Prostate gland (tissue), 2 donors: ENCODE measurements at regions not wholly inside any gene's neighbourhood (a gene's known extent, or its start where the extent isn't known, plus 50 kb on each side); places are given as distances from the start of the nearest gene placed in this dataset.

Experiments used
- POLR2A ChIP-seq: fragments of 450-650 bp; IDR thresholded peaks from one replicate; pipeline ENCODE4 v1.6.1; 2016; ENCODE audit warnings: antibody characterized with exemption, mild to moderate bottlenecking
- POLR2AphosphoS5 ChIP-seq: sonication (generic); formaldehyde crosslinking; IDR thresholded peaks from one replicate; pipeline ENCODE4 v1.6.1; 2017; ENCODE audit warnings: antibody characterized with exemption
- TF ChIP-seq, protein P1 (sequence below), 4 experiments: fragments of 200-600 bp in 2 of 4; fragments of 450-650 bp in 2 of 4; sonication (generic) in 2 of 4; IDR thresholded peaks; 1 replicate in 3 of 4; 2 replicates in 1 of 4; pipeline ENCODE4 v1.5.1; 2016 to 2019; ENCODE audit warnings: antibody characterized with exemption in 4 of 4, mild to moderate bottlenecking in 2 of 4, moderate library complexity in 2 of 4

DNA sequence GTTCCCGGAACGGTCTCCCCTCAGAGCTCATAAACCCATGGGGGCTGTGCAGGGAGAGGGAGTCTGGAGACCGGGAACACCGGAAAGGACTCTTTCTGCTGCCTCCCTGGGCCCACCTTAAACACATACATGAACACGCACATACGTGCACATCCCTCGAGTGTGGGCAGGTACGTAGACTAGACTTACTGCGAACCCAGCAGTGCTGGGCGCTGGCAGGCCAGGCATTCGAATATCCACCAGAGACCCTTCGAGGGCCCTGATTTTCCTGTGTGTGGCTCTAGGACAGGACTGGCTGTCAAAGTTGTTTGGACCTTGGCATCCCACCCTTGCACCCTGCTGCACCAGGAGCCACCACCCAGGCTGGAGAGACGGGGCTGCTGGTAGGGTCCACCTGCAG lies 102.7 kb downstream of the PLXNA1 start:
- TF ChIP-seq POLR2AphosphoS5, result no peak
- TF ChIP-seq, protein P1, sequence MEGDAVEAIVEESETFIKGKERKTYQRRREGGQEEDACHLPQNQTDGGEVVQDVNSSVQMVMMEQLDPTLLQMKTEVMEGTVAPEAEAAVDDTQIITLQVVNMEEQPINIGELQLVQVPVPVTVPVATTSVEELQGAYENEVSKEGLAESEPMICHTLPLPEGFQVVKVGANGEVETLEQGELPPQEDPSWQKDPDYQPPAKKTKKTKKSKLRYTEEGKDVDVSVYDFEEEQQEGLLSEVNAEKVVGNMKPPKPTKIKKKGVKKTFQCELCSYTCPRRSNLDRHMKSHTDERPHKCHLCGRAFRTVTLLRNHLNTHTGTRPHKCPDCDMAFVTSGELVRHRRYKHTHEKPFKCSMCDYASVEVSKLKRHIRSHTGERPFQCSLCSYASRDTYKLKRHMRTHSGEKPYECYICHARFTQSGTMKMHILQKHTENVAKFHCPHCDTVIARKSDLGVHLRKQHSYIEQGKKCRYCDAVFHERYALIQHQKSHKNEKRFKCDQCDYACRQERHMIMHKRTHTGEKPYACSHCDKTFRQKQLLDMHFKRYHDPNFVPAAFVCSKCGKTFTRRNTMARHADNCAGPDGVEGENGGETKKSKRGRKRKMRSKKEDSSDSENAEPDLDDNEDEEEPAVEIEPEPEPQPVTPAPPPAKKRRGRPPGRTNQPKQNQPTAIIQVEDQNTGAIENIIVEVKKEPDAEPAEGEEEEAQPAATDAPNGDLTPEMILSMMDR (IDR thresholded peaks at IDR 0.05), result no peak
- no peak for TF ChIP-seq POLR2A
